Liver (tissue), 8 donors: ENCODE measurements at regions not wholly inside any gene's neighbourhood (a gene's known extent, or its start where the extent isn't known, plus 50 kb on each side); places are given as distances from the start of the nearest gene placed in this dataset.

ENCODE experiments used
- DNase-seq: peaks from one replicate; pipeline ENCODE4 v3.0.0-alpha.2; 2017; ENCODE audit warnings: low spot score
- H3K27ac ChIP-seq, 2 donors: one replicate each; pipeline ENCODE4 v1.7.0; 2013; ENCODE audit warnings: inconsistent platforms in 2 of 2, low read length in 2 of 2, control low read depth in 1 of 2, low read depth in 1 of 2, mild to moderate bottlenecking in 1 of 2
- H3K27me3 ChIP-seq, 4 donors: one replicate each; pipeline versions ENCODE4 v1.6.1 to v1.7.0; 2013; ENCODE audit warnings: low read length in 3 of 4, inconsistent platforms in 1 of 4, mild to moderate bottlenecking in 1 of 4, moderate library complexity in 1 of 4; ENCODE audit not compliant: control insufficient read depth in 4 of 4, insufficient read depth in 4 of 4
- H3K36me3 ChIP-seq, 4 donors: one replicate each; pipeline versions ENCODE4 v1.6.1 to v1.7.0; 2013; ENCODE audit warnings: low read length in 3 of 4, mild to moderate bottlenecking in 3 of 4, low read depth in 1 of 4, moderate library complexity in 1 of 4; ENCODE audit not compliant: control insufficient read depth in 4 of 4, insufficient read depth in 3 of 4
- H3K4me1 ChIP-seq, 4 donors: one replicate each; pipeline versions ENCODE4 v1.6.1 to v1.7.0; 2013; ENCODE audit warnings: low read length in 3 of 4, mild to moderate bottlenecking in 3 of 4, moderate library complexity in 1 of 4; ENCODE audit not compliant: control insufficient read depth in 4 of 4, insufficient read depth in 4 of 4
- H3K4me3 ChIP-seq, 3 donors: one replicate each; pipeline versions ENCODE4 v1.6.1 to v1.7.0; 2013; ENCODE audit warnings: low read length in 3 of 3, control low read depth in 1 of 3, low read depth in 1 of 3, mild to moderate bottlenecking in 1 of 3
- H3K9ac ChIP-seq, 2 donors: one replicate each; pipeline ENCODE4 v1.7.0; 2013; ENCODE audit warnings: low read length in 2 of 2, mild to moderate bottlenecking in 2 of 2, moderate library complexity in 2 of 2, control low read depth in 1 of 2, low read depth in 1 of 2
- H3K9me3 ChIP-seq, 4 donors: one replicate each; pipeline versions ENCODE4 v1.6.1 to v1.7.0; 2013; ENCODE audit warnings: low read length in 3 of 4; ENCODE audit not compliant: control insufficient read depth in 4 of 4
- EGR1 ChIP-seq, 2 donors: IDR thresholded peaks; 2 replicates each; pipeline ENCODE4 v1.6.1; 2016 to 2018; ENCODE audit warnings: antibody characterized with exemption in 2 of 2, low read depth in 2 of 2
- FOXA1 ChIP-seq: IDR thresholded peaks from 2 replicates; pipeline ENCODE4 v1.6.1; 2016; ENCODE audit warnings: antibody characterized with exemption
- GABPA ChIP-seq, 2 donors: IDR thresholded peaks in 1 of 2; conservative IDR thresholded peaks in 1 of 2; 2 replicates each; pipeline ENCODE4 v1.6.1; 2016; ENCODE audit warnings: antibody characterized with exemption in 2 of 2, mild to moderate bottlenecking in 1 of 2, moderate library complexity in 1 of 2
- JUND ChIP-seq, 2 donors: IDR thresholded peaks; 2 replicates each; pipeline ENCODE4 v1.6.1; 2016; ENCODE audit warnings: antibody characterized with exemption in 2 of 2
- RAD21 ChIP-seq, 2 donors: IDR thresholded peaks; 2 replicates each; pipeline ENCODE4 v1.6.1; 2016; ENCODE audit warnings: antibody characterized with exemption in 2 of 2, mild to moderate bottlenecking in 2 of 2
- RXRA ChIP-seq, 2 donors: IDR thresholded peaks; 2 replicates each; pipeline ENCODE4 v1.6.1; 2017 to 2018; ENCODE audit warnings: antibody characterized with exemption in 2 of 2, mild to moderate bottlenecking in 1 of 2
- YY1 ChIP-seq: IDR thresholded peaks from 2 replicates; pipeline ENCODE4 v1.6.1; 2016; ENCODE audit warnings: antibody characterized with exemption, mild to moderate bottlenecking
- WGBS: extraction: QIAGEN DNeasy Blood & Tissue Kit; methylation state at CpG from one replicate; pipeline ENCODE4 v1.1.7; 2013; 5-methylcytosine and 5-hydroxymethylcytosine counted together
- TF ChIP-seq, protein P1 (sequence below): IDR thresholded peaks from 2 replicates; pipeline ENCODE4 v1.6.1; 2016; ENCODE audit warnings: antibody characterized with exemption
- TF ChIP-seq, protein P2 (sequence below): IDR thresholded peaks from 2 replicates; pipeline ENCODE4 v1.6.1; 2016; ENCODE audit warnings: antibody characterized with exemption
- TF ChIP-seq, protein P3 (sequence below): IDR thresholded peaks from 2 replicates; pipeline ENCODE4 v1.6.1; 2016; ENCODE audit warnings: antibody characterized with exemption
- TF ChIP-seq, protein P4 (sequence below): fragments of 150-350 bp; IDR thresholded peaks from 2 replicates; pipeline ENCODE4 v1.5.1; 2017; ENCODE audit warnings: improper control_type of control experiment, low read depth, low read length; ENCODE audit not compliant: missing input control
- TF ChIP-seq, protein P5 (sequence below): IDR thresholded peaks from 2 replicates; pipeline ENCODE4 v1.6.1; 2016; ENCODE audit warnings: antibody characterized with exemption, mild to moderate bottlenecking
- donor health status: healthy.
- donor health status: healthy.
- donor health status: healthy.
- donor health status: healthy.
- donor health status: healthy.

DNA sequence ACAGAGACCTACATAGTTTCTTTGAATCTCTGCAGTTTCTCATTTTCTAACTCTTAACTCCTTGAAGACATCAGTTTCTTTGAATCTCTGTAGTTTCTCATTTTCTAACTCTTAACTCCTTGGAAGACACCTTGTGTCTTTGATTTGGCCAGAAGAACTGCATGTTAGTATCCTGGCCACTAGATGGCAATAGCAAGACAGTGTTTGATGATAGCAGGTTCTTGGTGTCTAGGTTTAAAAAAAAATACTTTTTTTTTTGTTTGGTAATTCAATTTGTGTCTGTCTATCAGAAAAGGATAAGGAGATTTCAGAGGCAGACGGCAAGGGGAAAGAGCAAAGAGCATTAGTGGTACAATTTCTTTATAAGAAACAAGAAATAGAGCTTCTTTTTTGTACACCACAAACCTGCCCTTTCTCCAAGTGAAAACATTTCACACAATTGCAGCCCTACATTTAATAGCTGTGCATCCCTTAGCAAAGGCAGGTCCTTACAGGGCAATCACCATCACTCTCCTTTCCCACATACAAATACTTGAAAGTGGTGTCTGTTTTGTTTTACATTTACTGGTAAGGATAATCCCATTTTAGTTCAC lies 1324.9 kb upstream of the CDH8 start:
- Histone ChIP-seq H3K36me3 (no peaks in the 10 kb centered on the region), H3K4me3 (no peak overlapping the region), H3K9ac (no peak overlapping the region), H3K4me1 (no peaks in the 10 kb centered on the region), H3K27me3 (no peaks in the 10 kb centered on the region), H3K9me3 (no peaks in the 10 kb centered on the region), H3K27ac (no peak overlapping the region)
- TF ChIP-seq, protein P1, sequence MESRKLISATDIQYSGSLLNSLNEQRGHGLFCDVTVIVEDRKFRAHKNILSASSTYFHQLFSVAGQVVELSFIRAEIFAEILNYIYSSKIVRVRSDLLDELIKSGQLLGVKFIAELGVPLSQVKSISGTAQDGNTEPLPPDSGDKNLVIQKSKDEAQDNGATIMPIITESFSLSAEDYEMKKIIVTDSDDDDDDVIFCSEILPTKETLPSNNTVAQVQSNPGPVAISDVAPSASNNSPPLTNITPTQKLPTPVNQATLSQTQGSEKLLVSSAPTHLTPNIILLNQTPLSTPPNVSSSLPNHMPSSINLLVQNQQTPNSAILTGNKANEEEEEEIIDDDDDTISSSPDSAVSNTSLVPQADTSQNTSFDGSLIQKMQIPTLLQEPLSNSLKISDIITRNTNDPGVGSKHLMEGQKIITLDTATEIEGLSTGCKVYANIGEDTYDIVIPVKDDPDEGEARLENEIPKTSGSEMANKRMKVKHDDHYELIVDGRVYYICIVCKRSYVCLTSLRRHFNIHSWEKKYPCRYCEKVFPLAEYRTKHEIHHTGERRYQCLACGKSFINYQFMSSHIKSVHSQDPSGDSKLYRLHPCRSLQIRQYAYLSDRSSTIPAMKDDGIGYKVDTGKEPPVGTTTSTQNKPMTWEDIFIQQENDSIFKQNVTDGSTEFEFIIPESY: no peak
- peak; percentile 74 to 83 for TF ChIP-seq RAD21 (IDR thresholded peaks at IDR 0.05)
- TF ChIP-seq, protein P2, sequence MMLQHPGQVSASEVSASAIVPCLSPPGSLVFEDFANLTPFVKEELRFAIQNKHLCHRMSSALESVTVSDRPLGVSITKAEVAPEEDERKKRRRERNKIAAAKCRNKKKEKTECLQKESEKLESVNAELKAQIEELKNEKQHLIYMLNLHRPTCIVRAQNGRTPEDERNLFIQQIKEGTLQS: no peak
- TF ChIP-seq, protein P3, sequence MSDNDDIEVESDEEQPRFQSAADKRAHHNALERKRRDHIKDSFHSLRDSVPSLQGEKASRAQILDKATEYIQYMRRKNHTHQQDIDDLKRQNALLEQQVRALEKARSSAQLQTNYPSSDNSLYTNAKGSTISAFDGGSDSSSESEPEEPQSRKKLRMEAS: no peak
- TF ChIP-seq, protein P4, sequence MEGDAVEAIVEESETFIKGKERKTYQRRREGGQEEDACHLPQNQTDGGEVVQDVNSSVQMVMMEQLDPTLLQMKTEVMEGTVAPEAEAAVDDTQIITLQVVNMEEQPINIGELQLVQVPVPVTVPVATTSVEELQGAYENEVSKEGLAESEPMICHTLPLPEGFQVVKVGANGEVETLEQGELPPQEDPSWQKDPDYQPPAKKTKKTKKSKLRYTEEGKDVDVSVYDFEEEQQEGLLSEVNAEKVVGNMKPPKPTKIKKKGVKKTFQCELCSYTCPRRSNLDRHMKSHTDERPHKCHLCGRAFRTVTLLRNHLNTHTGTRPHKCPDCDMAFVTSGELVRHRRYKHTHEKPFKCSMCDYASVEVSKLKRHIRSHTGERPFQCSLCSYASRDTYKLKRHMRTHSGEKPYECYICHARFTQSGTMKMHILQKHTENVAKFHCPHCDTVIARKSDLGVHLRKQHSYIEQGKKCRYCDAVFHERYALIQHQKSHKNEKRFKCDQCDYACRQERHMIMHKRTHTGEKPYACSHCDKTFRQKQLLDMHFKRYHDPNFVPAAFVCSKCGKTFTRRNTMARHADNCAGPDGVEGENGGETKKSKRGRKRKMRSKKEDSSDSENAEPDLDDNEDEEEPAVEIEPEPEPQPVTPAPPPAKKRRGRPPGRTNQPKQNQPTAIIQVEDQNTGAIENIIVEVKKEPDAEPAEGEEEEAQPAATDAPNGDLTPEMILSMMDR: peak; percentile 68
- TF ChIP-seq EGR1 (IDR thresholded peaks at IDR 0.05; ENCODE audit: low read depth in 2 of 2): no peak
- TF ChIP-seq GABPA (IDR thresholded peaks at IDR 0.05 in 1 of 2, conservative IDR thresholded peaks at IDR 0.05 in 1 of 2): no peak
- DNase-seq: no peak
- 0% methylated on average over 1 of the region's 1 CpG for WGBS

DNA sequence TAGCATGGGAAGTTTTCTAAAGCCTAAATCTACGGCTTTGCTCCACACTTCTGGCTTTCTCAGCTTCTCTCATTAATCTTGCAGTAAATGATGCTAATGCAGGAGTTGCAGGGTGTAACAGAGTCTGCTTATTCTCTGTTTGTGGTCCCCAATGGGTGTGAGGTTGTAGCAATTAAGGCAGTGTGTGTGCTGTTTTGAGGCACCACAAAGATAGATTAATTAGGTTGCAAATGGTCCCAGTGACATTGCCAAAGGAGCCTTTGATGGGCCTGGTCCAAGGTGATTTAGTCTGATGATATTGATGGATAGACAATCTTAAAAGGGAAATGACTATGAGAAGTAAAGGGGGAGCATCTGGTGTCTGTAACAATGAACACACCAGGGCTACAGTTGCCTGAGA lies 1313.7 kb upstream of the CDH8 start:
- TF ChIP-seq, protein P1: no peak
- TF ChIP-seq, protein P5, sequence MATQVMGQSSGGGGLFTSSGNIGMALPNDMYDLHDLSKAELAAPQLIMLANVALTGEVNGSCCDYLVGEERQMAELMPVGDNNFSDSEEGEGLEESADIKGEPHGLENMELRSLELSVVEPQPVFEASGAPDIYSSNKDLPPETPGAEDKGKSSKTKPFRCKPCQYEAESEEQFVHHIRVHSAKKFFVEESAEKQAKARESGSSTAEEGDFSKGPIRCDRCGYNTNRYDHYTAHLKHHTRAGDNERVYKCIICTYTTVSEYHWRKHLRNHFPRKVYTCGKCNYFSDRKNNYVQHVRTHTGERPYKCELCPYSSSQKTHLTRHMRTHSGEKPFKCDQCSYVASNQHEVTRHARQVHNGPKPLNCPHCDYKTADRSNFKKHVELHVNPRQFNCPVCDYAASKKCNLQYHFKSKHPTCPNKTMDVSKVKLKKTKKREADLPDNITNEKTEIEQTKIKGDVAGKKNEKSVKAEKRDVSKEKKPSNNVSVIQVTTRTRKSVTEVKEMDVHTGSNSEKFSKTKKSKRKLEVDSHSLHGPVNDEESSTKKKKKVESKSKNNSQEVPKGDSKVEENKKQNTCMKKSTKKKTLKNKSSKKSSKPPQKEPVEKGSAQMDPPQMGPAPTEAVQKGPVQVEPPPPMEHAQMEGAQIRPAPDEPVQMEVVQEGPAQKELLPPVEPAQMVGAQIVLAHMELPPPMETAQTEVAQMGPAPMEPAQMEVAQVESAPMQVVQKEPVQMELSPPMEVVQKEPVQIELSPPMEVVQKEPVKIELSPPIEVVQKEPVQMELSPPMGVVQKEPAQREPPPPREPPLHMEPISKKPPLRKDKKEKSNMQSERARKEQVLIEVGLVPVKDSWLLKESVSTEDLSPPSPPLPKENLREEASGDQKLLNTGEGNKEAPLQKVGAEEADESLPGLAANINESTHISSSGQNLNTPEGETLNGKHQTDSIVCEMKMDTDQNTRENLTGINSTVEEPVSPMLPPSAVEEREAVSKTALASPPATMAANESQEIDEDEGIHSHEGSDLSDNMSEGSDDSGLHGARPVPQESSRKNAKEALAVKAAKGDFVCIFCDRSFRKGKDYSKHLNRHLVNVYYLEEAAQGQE: no peak
- TF ChIP-seq FOXA1 (no peak), YY1 (no peak), JUND (IDR thresholded peaks at IDR 0.05) (no peak), RXRA (IDR thresholded peaks at IDR 0.05) (no peak)
- TF ChIP-seq, protein P4: no peak
- 83% methylated on average over 1 of the region's 1 CpG for WGBS

More for the DNA sequence above, 1313.7 kb upstream of the CDH8 start:
- no peak for DNase-seq
- Histone ChIP-seq H3K9me3 (no peaks in the 10 kb centered on the region), H3K36me3 (no peaks in the 10 kb centered on the region), H3K27ac (no peak overlapping the region), H3K27me3 (no peaks in the 10 kb centered on the region), H3K4me1 (no peaks in the 10 kb centered on the region), H3K9ac (no peak overlapping the region), H3K4me3 (no peak overlapping the region)
